ENCODE measurements at regions not wholly inside any gene's neighbourhood (a gene's known extent, or its start where the extent isn't known, plus 50 kb on each side); places are given as distances from the start of the nearest gene placed in this dataset.
"Not testable (repeated sequence)": the region's sequence is repeated elsewhere in the genome, so short reads cannot be mapped to it uniquely, and the experiment has no call there.

DNA sequence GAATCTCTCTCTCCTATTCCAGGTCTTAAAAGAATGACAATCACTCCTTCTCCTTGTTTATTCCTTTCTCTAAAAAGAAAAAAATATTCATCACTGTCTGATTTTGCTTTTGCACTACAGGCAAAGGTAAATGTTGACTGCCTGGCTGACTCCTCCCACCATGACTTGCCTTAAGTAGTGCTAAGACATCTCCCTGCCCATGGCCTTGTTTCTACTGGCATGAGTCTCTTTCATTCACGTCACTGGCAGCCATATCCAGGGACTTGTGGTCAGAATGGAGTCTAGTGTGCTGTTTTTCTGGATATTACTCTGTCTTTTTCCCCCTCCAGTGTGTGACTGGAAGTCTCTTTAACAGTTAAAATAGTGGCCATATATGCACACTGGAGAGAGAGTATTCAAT lies 522.9 kb upstream of the DAB2 start:
- no peak for DNase-seq

DNA sequence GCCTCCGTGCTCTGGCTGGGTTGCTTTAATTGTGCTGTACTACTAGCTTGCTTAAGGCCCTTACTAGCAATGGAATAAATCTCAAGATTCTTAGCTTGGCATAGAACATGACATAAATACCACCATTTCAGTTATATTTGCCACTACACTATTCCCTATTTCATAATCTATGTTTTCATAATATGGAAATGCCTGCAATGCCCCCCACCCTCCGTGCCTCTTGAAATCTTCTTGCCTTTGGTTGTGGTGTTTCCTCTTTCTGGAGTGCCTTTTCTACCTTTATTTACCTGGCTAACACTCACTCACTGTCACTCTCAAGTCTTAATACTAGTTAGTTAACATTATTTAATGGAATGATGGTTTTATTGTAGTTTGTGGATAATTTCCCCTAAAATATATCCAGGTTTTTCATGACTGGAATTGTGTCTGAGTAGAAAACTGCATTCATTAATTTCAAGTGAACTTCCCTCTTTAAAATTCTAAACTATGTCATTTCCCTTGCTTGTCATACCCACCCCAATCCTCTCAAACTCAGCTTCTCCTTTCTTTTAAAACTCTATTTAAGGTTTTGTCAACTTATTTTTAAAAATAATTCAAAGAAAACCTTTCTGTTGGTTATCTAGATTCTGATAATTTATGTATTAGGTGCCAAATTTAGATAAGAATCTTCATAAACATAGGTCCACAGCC lies 521.7 kb upstream of the DAB2 start:
- DNase-seq, result no peak

DNA sequence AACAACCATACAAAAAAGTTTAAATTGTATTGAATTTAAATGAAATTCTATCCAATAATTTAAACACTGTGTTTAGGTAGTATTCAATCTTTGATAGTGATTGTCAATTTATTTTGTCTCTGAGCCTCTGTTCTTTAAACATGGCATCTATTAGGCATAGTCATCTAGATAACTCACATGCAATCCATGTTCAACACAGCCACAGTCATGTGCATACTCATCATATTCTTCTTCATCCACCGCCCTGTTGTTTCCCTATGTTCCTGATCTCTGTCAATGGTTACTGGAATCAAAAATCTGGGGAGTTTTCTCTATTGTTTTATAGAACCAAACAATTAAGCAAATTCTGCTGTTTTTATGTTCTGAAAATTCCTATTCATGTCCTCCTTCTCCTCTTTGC lies 521.1 kb upstream of the DAB2 start:
- DNase-seq, result no peak

DNA sequence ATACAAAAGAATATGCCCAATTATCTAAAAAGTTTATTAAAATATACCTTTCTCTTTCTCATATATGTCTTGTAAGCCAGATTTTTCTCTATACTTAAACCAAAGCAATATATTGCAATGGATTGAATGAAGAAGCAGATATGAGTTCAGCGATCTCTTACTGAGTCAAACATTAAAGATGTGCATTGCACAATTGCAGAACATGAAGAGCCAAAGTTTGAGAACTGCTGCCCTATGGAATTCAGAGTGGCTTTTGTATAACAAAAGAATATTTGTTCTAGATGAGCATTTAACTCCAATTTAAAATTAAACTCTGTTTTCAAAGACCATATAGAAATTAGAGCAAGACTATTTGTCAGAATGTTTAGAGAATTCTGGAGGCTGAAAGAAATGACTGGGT lies 519.0 kb upstream of the DAB2 start:
- DNase-seq, result no peak

DNA sequence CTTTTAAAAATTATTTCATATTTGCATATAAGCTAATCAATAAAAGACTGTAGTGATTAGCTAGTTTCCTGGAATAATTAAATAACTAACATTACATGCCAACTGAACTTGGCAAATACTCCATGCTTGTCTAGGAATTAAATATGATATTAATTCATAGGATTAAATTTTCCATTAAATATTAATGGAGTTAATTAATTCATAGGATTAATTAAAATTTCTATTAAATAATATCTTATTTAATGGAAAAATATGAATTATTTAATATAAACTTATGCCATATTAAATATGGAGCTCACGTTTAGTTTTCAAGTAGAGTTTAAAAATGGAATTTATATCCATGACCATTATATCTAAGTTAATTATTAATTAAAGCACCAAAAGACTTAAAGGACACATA lies 517.8 kb upstream of the DAB2 start:
- no peak for DNase-seq

DNA sequence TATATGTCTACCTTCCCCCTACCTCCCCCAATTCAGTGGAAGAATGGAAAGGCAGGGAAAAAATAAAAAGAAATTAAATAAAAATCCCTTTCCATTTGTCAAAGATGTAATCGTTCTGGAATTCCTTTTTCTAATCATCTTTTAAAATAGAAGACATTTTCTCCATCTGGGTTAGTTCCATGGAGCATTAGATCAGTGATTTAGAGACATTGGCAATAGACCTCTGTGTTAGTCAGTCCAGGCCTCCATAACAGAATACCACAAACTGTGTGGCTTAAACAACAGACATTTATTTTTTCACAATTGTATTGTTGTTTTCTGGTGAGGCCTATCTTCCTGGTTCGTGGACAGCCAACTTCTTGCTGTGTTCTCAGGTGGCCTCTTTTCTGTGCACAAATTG lies 516.6 kb upstream of the DAB2 start:
- no peak for DNase-seq

DNA sequence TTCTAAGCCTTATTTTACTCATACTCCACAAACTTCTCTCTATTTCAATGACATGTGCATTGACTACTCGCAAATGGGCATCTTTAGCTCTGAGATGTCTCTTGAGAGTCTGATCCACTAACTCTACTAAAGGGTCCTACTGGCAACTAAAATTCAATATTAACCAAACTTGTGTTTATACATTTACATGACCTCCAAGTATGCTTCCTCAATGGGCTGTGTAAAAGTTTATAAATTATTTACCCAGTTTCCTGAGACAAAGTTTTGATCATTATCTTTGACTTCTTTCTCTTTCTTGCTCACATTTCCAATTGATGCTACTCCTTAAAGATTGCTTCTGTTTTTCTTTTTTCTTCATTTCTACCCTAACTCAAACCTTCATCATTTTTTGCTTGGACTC lies 510.1 kb upstream of the DAB2 start:
- no peak for DNase-seq

DNA sequence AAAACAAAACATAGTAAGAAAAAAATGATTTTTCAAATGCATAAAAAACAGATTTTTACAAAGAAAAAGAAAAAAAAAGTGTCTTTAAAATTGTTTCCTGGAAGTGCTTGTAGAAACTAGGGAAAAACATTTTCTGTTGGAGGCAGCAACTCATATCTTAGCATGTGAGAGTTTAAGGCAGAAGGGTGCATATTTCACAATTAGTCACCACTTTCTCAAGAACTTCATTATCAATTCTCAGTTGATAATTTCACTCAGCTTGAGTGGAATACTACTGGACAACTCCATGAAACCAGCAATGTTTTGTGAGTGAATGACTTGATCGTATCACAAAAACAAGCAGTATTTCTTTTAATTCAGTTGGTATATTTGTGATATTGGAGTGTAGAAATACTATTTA lies 508.3 kb upstream of the DAB2 start:
- DNase-seq, result no peak

DNA sequence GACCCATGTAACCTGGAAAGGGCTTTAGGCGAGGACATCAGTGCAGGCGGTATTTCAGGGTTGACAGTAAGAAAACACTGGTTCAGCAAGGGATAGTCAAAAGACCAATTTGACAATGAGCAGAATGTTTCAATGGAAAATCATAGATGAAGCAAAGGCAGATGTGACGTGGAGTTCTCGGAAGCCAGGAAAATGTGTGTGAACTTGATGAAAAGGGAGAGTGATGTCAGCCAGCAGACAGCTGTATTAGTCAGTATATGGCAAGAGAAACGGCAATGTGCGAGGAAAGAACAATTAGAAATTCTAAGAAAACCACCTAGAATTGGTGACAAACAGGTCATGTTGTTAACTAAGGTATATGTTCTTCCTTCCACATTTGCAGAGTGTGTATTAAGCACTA lies 503.9 kb upstream of the DAB2 start:
- no peak for DNase-seq

DNA sequence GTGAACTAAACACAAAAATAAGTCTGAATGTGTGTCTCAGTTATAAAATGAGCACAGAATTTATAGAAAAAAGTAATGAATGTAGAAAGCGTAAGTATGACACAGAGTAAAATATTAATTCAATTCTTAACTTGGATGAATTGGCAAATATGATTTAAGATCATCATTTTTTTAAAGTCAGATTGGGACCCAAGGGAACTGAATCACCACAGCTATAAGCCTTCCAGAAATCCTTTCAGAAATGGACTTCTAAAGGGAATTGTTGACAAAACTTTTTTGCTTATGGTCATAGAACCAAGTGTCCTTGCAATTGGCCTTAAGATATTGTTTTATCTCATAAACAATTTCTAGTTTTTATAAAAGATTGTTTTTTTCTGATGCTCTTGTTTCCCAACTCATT lies 495.1 kb upstream of the DAB2 start:
- no peak for DNase-seq

DNA sequence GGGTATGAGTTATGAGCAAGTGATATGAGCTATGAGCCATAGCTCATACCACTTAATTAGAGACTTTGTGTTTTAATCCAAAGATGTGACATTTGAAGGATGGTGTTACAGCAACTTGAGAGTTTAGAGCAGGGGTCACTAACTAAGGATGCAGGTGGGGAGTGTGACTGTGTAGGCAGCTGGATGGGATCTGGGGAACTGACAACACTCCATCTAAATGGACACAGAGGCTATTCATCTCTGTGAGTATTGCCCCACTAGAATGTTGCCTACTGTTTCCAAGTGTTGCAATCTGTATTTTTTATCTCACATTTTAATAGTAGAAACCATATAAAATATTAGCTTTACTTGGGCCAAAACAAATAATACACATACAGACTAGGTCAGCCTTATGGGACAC lies 488.1 kb upstream of the DAB2 start:
- DNase-seq, result no peak

DNA sequence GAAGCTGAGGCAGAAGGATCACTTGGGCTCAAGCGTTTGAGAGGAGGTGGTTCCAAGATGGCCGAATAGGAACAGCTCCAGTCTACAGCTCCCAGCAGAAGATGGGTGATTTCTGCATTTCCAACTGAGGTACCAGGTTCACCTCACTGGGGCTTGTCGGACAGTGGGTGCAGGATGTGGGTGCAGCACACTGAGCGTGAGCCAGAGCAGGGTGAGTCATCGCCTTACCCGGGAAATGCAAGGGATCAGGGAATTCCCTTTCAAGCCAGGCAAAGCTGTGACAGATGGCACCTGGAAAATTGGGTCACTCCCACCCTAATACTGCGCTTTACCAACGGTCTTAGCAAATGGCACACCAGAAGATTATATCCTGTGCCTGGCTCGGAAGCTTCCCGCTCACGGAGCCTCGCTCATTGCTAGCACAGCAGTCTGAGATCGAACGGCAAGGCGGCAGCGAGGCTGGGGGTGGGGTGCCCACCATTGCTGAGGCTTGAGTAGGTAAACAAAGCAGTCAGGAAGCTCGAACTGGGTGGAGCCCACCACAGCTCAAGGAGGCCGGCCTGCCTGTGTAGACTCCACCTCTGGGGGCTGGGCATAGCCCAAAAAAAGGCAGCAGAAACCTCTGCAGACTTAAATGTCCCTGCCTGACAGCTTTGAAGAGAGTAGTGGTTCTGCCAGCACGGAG lies 482.6 kb upstream of the DAB2 start:
- DNase-seq, result not testable (repeated sequence)

DNA sequence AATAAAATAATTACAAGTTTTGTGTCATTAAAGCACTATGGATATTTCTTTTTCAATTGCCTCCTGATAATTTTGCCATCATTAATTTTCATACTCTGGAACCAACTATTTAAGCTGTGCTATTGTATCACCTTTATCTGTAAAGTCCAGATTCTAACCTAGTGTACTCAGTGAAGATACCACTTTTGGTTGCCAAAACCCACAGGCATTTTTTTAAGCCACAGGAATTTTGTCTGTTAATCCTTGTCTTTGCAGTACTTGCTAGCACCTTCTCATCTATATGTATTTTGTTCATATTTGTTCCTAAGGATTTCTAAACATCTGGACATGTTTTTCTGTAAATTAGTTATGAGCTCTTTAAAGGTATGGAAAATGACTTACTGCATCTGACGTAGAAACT lies 481.4 kb upstream of the DAB2 start:
- DNase-seq, result no peak

DNA sequence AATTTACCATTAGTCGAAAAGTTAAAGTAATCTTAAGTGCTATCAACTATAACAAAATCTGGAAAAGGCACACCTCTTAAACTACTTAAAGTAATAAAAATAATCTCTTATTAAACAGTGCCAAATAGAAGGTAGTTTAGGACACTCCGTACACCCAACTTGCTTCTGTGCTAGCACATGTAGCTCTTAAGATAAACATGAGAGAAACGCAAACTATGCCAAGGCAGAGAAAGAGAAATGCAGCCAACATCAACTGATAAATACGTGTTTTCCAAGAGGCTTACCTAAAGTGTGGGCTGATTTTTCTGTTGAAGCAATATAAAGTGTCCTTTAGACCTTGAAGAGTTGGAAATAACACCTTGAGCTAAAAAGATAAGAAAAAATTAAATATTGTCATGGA lies 480.6 kb upstream of the DAB2 start:
- DNase-seq, result no peak

DNA sequence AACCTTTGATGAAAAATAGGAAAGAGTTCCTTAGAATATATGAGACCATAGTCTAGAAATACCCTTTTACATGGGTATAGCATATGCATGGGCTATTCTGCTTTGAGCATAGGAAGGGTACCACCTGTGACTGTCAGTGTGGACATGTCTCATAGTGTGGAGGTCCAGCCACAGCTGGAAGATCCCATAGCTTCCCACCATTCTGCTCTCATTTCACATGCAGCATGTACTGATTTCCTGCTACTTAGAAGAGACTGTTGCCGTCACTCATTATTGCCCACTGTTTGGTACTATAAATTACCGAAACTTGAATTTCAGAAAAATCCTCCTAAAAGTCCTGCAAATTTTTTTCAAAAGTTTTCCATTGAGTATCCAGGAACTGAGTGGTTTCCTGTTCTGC lies 477.8 kb upstream of the DAB2 start:
- DNase-seq, result no peak

DNA sequence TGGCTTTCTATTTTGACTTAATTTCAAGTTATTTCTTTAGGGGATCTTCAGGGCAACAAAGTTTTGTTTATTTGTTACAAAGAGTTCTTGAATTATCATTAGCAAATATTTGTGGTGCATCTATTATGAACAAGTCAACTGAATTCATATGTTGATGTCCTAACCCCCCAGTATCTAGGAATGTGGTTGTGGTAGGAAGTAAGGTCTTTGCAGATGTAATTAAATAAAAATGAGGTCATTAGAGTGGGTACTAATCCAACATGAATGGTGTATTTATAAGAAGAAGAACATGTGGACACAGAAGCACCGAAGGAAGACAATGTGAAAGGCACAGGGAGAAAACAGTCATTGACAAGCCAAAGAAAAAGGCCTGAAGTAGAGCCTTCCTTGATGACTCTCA lies 474.0 kb upstream of the DAB2 start:
- no peak for DNase-seq

DNA sequence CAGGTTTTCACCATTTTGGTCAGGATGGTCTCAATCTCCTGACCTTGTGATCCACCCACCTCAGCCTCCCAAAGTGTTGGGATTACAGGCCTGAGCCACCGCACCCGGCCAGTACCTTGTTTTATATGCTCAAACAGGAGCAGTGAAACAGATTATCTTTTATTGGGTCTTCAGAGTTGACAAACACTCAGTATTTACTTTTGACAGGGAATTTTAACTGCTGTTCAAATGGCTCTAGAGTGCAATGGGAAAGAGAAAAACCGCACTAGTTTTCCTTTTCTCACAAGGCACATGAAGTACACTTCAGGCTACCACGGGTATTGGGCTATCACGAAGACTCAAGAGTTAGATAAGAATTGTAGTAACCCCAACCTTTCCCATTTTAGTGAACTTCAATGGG lies 471.9 kb upstream of the DAB2 start:
- DNase-seq, result no peak

DNA sequence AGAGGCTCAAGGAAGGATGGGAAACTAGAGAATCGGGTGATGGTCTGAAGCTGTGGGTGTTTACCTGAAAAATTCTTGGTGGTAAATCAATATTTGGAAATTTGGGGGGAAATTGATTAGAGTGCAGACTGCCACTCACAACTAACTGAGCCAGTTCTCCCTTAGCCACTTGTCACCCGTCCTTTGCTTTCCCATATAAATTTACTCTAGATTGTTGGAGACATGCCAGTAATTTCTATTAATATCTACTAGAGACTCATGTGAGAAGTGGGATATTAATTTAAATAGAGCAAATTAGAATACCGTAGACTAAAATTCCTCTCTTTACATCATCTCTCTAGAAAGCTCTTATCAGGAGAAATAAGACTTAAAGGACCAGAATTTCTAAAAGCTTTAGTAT lies 471.3 kb upstream of the DAB2 start:
- no peak for DNase-seq

DNA sequence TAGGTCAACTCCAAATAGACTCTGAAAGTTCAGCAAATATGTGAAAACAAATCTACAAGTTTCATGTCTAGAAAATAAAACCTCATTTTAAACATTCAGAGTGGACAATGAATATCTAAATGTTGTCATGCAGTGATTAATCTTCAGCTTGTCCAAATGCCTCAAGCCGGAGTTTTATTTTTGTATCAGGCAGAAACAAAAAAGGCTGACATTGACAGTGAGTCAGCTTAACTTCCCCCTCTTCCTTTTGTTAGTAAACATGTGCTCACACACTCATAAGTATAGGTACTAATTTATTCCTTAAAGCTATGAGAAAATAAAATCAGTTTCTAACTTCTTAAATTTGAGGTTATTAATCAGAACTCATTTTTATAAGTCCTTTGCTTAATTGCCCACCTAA lies 467.9 kb upstream of the DAB2 start:
- no peak for DNase-seq

DNA sequence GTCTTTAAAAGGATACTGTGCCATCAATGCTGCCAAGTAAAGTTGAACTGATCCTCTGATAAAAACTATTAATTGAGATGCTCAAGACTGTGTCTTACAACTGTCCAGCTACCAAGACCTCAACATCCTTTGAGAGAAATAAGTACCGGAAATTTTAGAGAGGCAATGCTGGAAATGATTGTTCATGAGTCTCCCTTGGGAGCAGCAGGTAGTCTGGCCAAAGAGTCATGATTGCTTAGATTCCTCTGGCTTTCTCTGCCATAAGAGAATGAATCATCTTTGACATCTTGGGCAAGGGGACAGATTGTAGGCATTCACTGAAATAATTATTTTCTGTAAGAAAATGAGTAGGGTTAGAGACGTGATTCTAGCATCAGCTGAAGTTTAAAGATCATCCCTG lies 466.6 kb upstream of the DAB2 start:
- DNase-seq, result no peak

DNA sequence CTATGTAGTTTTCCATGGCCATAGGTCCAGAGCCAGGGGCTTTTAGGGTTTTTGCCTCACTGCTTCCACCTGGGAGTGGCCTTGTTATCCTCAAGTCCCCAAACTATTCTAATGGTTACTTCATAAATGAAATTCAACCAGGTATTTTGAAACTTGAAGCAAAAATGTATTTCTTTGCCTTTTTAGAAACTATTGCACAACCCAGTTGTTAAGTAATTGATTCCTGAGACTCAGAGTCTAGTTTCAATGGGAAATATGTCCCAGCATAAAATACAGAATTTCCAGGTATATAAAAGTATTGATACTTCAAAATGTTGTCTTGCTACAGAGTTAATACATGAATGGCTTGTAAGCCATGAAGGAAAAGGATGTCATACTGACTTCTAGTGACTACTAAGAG lies 456.2 kb upstream of the DAB2 start:
- DNase-seq, result no peak

DNA sequence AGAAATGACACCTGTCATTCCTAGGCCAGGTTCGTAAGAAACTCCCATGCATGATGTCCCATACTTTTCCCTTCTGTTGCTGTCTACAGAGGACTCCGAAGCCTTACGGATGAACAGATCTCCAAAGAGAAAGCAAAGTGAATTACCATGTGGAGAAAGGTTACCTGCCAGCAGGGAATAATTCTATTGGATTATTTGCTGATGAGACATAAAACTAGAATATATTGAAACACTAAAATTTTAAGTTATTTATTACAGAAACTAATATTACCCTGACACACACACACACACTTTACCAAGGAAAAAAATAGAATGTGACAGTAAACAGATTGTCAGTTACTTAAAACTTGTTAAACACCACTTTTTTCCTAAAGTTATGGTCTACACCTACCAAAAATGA lies 452.7 kb upstream of the DAB2 start:
- DNase-seq, result no peak

DNA sequence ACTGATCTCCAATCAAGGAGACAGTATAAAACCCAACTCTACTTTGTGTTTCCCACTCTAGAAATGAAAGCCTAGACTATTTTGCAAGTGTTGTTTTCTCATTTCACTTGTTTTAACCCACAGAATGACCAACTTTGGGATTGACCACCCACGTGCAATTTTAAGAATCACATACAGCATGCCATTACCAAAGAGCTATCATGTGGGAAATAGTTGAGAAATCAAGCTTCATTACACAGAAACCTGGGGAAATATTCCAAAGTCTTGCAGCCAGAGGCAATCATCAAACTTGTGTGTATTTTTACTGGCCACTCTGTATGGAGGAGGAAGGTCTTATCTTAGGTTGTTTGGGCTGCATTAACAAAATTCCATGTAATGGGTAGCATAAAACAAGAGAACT lies 451.4 kb upstream of the DAB2 start:
- DNase-seq, result no peak

DNA sequence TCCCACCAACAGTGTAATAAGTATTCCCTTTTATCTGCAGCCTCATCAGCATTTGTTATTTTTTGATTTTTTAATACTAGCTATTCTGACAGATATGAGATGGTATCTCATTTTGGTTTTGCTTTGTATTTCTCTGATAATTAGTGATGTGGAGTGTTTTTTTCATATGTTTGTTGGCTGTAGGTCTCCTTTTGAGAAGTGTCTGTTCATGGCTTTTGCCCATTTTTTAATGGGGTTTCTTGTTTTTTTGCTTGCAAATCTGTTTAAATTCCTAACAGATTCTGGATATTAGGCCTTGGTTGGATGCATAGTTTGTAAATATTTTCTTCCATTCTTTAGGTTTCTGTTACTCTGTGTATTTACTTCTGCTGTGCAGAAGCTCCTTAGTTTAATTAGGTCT lies 445.4 kb upstream of the DAB2 start:
- no peak for DNase-seq

DNA sequence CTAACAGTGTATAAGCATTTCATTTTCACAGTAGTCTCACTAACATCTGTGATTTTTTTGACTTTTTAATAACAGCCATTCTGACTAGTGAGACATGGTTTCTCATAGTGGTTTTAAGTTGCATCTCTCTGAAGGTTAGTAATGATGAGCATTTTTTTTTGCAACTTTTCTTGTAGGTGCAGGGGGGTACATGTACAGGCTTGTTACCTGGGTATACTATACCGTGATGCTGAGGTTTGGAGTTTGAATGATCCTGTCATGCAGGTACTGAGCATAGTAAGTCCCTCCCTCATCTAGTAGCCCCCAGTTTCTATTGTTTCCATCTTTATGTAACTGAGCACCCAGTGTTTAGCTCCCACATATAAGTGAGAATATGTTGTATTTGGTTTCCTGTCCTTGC lies 444.6 kb upstream of the DAB2 start:
- no peak for DNase-seq

Measured in CD4-positive, alpha-beta T cell treated with Interleukin-17A for 4 hours (primary cell).